GM21423 (cell line): ENCODE measurements at regions not wholly inside any gene's neighbourhood (a gene's known extent, or its start where the extent isn't known, plus 50 kb on each side); places are given as distances from the start of the nearest gene placed in this dataset.

Source experiments
- ATAC-seq: cut with Tn5 transposase; IDR thresholded peaks from one replicate; pipeline ENCODE4 v1.9.1; 2021; ENCODE audit warnings: mild to moderate bottlenecking, moderate library complexity; ENCODE audit not compliant: unreplicated experiment

DNA sequence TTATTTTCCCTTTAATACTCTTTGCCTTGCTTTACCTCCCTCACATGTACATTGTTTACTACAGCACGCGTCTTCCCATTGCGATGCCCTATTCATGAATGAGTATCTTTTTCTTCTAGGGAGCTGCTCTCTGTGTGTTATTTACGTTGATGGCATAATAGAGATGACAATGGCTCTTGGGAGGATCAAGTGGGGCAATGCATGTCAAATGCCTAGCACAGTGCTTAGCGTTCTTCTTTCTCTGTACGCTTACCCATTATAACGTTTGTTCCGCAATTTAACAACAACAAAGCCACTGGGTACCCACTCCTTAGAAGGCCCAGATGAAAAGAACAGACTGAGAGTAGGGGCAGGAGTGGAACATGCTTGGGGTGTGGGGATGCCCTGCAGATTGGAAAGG, 271.6 kb upstream of the TNRC6C start:
- ATAC-seq: no peak

DNA sequence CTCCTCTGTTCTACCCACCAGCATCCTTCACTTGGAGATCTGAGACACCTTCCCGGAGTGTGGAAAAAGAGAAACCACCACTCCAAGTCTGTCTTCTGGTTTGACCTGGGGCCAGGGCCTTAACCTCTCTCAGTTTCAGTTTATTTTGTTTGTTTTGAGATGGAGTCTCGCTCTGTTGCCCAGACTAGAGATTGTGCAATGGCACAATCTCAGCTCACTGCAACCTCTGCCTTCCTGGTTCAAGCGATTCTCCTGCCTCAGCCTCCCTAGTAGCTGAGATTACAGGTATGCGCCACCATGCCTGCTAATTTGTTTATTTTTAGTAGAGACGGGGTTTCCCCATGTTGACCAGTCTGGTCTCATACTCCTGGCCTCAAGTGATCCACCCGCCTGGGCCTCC, 271.1 kb upstream of the TNRC6C start:
- ATAC-seq: no peak

DNA sequence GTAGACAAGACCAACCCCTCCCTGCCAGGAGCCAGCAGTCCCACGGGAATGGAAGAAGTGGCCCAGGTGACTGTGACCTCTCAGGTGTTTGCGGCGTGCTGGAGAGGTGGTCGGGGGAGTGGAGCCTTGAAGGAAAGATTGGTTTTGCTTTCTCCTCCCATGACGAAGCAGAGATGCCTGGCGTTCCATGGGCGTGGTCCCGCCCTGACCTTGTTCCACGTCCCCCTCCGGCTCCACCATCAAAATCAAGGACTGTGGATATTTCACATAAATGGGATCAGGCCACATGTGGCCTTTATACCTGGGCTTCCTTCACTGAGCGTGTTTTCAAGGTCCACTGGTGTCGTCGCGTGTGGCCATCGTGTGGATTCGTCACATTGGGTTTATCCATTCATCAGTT, 270.6 kb upstream of the TNRC6C start:
- no peak for ATAC-seq

DNA sequence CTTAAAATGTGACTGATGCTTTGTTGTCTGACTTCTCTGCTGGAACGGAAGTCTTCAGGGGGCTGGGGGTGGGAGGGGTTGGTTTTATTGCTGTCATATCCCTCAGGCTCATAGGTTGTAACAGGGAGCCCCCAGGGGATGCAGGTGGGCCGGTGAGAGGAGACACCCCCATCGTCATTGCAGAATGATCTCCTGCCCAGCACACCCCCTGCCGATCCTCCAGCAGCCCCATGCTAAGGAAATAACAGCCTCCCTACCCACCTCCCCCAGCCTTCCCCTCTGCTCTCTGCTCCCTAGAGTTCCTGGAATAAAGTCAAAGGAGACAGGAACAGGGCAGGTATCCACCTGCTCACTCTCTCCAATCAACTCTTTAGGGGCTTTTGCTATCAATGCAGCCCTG, 270.1 kb upstream of the TNRC6C start:
- no peak for ATAC-seq

DNA sequence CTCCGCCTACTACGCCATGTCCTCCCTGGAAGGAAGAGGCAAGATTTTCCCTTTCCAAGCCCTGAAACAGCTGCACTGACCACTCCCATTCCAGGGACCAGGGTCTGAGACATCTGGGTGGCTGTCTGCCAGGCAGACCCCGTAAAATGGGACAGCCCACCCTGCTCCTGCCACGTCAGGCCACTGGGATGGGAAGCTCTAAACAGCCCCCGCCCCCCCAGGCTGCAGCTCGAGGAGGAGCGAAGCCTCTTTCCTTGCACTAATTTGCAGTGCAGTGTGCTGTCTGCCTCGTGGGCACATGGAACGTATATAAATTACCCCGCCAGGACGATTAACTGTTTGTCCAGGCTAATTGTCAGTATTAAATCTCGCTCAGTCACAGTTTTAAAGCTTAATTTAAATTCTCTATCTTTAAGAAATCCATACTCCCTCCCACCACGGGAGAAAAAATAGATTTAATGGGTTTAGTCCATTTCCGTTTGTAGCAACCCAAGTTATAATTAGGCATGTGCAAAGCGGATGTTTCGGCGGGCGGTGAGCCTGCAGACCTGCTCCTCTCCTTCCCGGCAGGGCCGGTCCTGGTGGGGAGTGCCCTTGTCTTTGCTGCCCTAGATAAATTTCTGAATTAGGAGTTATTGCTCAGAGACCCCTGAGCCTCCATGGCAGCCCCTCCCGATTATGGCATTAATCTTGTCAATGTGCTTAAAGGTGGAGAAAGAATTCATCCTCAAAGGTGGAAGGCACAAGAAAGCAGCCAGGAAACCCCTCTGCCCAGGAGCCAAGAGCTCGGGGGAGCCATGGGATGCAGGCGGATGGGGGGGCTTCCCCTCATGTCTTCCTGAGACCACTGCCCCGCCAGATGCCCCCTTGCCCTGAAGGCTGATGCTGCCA, 268.0 kb upstream of the TNRC6C start:
- no peak for ATAC-seq

DNA sequence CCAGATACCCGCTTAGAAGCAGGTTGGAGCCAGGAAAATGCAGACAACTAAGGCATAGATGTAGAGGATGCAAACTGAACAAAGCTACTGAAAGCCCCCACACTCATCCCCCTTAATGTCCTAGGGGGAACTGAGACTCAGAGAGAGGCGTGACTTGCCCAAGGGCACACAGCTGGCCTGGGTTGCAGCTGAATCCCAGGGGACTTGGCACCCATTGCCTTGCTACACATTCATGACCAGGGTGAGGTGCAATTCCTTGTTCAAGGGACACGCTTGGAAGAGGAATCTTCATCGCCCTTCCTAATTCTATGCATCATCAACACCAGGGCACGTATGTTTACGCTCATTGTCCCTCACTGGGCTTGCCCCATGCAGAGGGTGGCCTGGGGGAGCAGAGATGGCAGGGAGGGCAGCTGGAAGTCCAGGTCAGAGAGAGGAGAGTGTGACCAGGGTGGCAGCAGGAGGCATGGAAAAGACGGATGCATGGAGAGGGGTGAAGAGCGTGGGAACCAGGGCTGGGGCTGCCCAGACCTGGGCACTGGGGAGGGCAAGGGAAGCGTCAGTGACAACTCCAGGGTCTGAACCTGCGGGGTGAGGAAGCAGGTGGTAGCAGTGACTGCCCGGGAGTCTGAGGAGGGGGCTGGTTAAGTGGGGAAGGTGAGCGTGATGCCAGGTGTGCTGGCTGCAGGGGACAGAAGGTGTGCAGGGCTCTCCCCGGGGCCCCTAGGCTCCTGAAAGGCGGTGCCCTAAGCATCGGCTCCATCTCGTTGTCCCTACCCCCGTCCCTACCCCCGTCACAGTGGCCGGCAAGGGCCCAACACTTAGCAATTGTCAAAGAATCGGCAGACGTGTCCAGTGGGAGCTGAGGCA, 267.1 kb upstream of the TNRC6C start:
- ATAC-seq: no peak

DNA sequence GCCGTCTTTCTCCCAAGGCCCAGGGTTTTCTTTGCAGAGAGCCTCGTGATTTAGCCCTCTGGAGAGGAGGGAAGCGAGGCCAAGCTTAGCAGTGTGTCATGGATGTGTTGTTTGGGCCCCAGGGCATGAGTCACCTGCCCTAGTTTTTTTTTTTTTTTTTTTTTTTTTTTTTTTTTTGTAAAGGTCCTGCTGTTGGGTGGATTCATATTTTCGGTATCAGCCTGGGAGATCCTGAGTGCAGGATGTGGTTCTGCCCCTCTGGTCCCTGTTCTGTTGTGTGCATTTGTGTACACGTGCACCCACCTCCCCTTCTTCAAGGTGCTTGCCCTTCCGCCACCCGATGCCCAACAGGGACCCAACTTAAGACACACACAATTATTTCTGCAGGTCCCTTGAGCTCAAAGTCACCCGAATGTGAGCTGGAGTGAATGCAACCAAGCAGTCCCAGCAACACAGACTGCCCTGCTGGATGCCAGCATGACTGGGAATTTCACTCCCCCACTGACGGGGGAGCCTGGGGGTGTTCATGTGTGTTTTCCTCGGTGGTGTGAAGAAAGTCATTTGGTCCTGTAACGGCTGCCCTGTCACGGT, 265.8 kb upstream of the TNRC6C start:
- ATAC-seq: no peak

DNA sequence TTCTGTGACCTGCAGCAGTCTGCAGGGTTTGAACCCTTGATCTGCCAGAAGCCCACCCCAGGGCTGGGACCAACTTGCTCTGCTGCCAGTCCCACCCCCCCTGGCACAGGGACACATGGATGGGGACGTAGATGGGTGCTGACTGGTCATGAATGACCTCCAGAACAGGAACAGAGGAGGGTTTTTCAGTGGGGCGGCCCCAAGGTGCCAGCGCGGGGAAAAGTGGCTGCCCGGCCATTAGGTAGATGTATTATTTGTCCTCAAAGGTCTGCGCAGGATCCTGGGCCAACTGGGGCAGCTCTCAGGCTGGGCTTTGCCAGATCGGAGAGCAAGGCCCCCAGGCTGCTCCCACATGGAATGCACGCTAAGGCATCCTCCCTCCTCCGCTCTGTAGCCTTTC, 265.2 kb upstream of the TNRC6C start:
- ATAC-seq: no peak

DNA sequence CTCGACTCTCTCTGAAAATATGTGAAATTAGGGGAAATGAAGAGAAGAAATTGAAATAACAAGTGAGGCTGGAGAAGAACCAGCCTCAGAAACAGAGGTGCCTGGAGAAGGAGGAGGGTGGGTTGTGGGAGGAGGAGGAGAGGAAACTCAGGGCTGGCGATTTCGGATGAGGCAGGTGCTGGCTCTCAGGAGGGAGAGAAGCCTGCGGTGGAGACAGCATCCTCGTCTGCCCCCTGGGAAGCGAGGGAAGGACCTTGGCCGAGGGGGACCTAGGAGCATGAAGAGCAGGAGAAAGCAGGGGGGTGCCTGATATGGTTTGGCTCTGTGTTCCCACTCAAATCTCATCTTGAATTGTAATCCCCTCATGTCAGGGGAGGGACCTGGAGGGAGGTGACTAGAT, 264.7 kb upstream of the TNRC6C start:
- ATAC-seq: no peak

DNA sequence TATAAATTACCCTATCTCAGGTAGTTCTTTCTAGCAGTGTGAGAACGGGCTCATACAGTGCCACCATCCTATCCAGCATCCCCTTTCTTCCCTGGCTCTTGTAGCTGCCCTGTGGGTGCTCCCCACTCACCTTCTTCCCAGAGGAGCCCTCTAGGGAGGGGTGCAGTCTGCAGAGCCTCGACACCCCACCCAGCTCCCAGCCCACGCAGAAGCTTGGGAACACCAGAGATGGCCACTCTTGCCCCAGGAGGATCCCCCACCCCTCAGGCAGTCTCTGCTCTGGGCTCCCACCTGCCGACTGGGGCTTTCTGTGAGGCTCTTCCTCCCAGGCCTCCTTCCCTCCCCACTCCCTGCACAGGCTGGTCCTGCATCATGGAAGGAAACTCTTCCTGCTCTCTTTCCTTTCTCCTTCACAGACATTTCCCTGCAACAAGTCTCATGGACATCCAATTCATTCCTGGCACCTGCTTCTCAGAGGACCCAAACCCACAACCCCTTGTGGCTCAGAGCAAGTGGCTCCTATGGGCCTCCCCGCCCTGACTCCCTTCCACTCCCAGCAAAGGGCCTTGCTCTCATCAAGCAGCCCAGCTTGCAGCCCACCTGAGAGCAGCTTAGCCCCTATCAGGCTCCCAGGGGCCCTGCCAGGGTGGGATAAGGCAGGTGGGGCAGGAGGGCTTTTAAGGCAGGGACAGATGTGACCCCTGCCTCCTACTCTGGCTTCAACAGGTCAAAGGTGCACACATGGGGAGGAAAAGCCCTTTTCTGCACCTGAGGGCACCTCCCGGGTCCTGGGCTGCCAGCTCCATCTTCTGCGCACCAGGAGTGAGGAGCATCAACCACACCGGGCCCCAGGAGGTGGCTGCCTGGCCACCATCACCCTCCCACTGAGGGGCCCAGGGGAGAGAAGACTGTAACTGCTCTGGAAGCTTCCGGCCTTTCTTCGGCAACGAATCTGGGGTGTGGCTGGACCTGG, 263.8 kb upstream of the TNRC6C start:
- ATAC-seq: no peak

DNA sequence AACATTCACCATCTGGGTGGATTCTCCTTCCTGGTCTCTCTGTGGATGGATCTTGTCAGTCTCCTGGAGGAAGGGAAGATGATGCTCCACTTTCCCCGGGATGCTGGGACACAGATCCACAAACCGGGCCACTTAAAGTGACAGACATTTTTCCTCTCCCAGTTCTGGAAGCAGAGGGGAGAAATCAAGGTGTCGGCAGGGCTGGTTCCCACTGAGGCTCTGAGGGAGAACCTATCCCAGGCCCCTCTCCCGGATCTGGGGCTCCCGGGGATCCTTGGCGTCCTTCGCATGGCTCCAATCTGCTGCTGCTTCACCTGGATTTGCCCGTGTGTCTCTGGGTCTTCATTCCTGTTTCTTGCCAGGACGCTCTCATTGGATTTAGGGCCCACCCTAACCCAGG, 263.1 kb upstream of the TNRC6C start:
- ATAC-seq: no peak

DNA sequence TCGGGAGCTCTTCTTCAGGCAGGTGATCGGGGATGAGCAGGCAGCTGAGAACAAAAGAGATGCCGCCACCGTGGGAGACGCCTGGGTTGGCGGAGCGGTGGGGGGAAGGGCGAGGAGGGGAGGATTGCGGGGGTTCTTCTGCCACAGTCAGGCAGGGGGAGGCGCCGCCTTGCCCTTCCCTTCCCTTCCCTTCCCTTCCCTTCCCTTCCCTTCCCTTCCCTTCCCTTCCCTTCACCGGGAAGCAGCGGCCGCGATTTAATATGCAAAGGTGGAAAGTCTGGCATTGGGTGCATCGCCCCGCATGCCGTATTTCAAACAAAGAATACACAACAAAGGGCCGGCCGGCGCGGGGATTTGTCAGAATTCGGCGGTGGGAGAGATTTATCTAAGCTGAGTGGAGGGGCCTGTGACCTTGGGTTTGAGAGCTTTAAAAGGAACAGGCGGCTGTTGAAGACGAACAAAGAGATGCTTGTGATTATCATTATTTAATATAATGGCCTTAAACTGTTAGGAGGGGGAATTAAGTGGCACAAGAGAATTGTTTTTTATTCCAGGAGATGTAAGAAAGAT, 262.3 kb upstream of the TNRC6C start:
- no peak for ATAC-seq

DNA sequence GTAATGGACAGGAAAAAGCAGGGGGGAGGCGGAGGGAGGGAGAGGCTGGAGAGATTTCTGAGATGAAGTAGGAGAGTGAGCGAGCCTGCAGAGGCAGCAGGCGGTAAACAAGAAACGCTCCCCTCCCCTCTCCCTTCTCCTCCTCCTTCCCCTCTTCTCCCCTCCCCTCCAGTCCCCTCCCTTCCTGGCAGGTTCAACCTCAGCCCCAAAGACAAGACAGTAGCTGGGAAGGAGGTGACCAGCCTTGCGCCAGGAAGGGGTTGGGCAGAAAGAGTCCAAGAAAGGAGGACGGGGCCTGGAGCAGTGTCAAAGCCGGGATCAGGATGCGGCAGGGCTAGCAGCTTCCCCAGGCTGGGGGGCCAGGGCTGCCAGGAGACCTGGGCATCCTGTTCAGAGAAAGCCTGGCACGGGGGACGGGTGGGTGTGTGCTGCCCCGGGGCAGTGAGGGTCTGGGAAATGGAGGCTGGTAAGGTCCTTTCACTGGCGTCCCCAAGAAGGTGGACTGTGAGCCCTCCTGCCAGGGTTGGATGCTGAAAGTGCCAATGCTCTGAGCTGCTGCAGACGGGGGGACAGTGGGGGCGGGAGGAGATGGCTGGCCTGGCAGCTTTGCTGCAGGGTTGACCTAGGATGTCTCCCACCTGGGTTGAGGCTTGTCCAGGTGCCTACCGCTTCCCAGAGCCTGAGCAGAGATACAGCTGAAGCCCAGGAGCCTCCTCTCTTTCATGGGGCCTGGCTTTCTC, 261.6 kb upstream of the TNRC6C start:
- ATAC-seq: no peak

DNA sequence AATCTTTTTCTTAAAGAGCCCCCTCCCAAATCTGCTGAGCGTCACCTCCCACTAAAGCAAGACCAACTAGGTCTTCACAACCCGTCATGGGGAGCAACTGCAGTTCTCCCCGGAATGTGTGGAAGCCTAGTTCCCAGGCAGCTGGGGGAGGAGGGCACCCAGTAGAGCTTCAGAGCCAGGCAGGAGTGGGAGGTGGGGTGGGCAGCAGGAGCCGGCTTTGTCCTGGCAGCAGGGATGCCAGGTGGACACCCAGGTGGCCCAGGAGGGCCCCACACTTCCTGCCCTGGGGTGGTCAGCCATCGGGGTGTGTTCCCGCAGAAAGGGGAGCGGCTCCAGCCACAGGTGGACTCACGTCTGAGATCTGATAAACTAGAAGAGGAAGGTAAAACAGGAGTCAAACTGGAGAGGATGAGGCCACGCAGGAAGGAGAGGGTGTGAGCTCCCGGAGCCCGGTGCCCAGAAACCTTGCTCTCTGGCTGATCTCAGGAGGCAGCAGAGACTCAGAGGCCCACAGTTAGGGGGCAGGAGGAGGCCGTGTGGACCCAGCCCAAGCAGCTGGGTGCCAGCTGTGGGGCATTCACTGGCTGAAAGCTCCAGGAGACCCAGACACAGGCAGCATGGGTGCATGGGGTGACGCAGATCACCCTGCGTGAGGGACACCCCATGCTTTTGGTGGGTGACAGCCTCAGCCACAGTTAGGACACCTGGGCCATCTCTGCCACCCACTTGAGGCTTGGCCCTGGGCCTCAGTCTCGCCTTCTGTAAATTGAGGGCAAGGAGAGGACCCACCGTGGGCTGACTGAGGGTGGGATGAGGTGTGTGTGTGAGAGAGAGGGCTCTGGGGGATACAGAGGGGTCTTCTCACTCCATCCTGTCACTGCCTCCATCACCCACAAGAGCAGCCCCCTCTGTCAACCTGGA, 260.8 kb upstream of the TNRC6C start:
- ATAC-seq: no peak

DNA sequence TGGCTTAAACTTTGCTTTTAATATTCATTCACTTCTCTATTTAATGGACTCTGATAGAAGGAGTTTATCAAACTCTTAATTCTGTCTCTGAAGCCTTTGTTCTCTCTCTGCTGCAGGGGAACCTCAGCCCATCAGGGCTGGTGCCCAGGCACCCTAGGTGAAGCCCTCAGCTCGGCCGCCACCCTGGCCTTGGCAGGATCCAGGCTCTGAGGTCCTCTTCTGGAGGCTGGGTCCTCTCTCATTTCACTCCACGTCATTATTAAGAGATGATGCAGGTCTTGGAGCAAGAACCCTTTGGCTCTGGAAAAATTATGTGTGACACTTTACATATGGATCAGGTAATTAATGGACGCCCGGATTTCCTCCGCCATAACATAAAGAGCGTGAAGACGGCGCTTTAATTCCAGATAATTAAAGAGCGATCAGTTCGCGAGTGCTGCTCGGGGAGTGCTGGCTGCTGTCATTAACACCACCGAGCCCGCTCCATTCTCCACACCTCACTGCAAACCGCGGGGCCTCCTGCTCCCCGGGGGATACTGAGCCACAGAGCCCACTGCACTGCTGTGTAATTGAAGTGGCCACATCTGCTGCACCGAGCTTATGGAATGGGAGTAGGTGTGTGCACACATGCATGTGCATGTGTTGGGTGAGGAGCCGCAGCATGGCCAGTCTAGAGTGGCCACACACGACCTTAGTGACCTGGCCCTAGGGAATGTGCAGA, 259.4 kb upstream of the TNRC6C start:
- ATAC-seq: no peak

DNA sequence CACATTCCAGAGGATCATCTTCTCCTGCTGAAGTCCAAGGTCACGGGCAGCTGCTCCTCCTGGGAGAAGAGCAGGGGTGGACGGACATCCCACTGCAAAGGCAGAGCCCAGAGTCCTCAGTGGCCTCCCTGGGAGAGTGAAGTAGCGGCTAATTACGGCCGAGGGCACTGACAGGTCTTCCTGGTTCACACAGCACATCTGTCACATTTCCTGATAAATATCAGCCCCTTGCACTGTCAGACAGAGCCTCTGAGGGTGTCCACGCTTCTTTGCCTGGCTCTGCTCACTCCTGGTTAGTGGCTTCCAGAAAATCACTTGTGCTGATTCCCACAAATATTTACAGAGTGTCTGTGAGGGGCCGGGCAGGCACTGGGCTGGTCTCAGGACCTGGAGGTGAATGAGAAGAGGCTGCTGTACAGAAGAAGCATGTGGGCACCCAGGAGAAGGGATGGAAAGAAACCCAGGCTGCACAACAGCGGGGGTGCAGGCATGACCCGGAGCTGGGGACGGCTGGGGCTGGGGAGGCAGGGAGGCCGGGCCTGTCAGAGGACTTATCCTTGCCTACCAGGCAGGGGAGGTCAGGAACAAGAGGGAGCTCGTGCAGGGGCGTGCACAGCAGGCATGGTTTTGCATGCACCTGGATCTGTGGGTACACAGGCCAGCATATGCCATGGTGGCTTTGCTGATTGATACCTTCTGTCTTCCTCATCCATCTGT, 258.2 kb upstream of the TNRC6C start:
- no peak for ATAC-seq

DNA sequence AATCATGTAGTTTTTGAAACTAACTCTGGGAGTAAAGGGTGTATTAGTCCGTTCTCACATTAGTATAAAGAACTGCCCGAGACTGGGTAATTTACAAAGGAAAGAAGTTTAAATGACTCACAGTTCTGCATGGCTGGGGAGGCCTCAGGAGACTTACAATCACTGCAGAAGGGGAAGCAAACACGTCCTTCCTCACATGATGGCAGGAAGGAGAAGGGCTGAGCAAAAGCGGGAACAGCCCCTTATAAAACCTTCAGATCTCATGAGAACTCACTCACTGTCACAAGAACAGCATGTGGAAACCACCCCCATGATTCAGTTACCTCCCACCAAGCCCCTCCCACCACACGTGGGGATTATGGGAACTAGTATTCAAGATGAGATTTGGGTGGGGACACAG, 256.5 kb upstream of the TNRC6C start:
- ATAC-seq: no peak
